ENCODE measurements at regions not wholly inside any gene's neighbourhood (a gene's known extent, or its start where the extent isn't known, plus 50 kb on each side); places are given as distances from the start of the nearest gene placed in this dataset.

GRCh38 chr2:173831312-173832229, 133.6 kb downstream of the SP3 start:
- TF ChIP-seq CTCF (IDR thresholded peaks at IDR 0.05; ENCODE audit: insufficient read depth, low read length) (no peak), POLR2AphosphoS5 (IDR thresholded peaks at IDR 0.05; ENCODE audit: low read depth) (no peak), SPI1 (IDR thresholded peaks at IDR 0.05; ENCODE audit: borderline replicate concordance, low read depth) (no peak), REST (IDR thresholded peaks at IDR 0.05; ENCODE audit: insufficient replicate concordance, low read depth) (no peak), GABPA (IDR thresholded peaks at IDR 0.05; ENCODE audit: low read depth) (no peak)
